ENCODE measurements at regions not wholly inside any gene's neighbourhood (a gene's known extent, or its start where the extent isn't known, plus 50 kb on each side); places are given as distances from the start of the nearest gene placed in this dataset.
"Not testable (repeated sequence)": the region's sequence is repeated elsewhere in the genome, so short reads cannot be mapped to it uniquely, and the experiment has no call there.

GRCh38 chr4:117135634-117136354, 50.4 kb upstream of the TRAM1L1 start:
- H3K36me3 ChIP-seq: no peaks in the 10 kb centered on the region
- TF ChIP-seq POLR2A (IDR thresholded peaks at IDR 0.05) (no peak), CTCF (IDR thresholded peaks at IDR 0.05) (no peak)
- no peaks in the 10 kb centered on the region for H3K4me1 ChIP-seq
- H3K9me3 ChIP-seq: no peaks in the 10 kb centered on the region
- intact Hi-C loops (cut with DNase I; ENCODE audit: low total_unique reads): no loop called here
- no peaks in the 10 kb centered on the region for H3K27me3 ChIP-seq
- no peak for DNase-seq
- no peak overlapping the region for H3K4me3 ChIP-seq
- no peak overlapping the region for H3K27ac ChIP-seq

- no peaks in the 10 kb centered on the region for H3K36me3 ChIP-seq
- no peak overlapping the region for H3K4me3 ChIP-seq
- intact Hi-C loops (cut with DNase I; ENCODE audit: low total_unique reads): no loop called here
- no peak for TF ChIP-seq CTCF (IDR thresholded peaks at IDR 0.05)
- TF ChIP-seq POLR2A (IDR thresholded peaks at IDR 0.05): no peak
- no peaks in the 10 kb centered on the region for H3K27me3 ChIP-seq
- H3K27ac ChIP-seq: no peak overlapping the region
- no peaks in the 10 kb centered on the region for H3K4me1 ChIP-seq
- DNase-seq: no peak
- H3K9me3 ChIP-seq: no peaks in the 10 kb centered on the region
Observed at GRCh38 chr4:117137145-117137544, 51.8 kb upstream of the TRAM1L1 start.

GRCh38 chr4:117138732-117139131, 53.4 kb upstream of the TRAM1L1 start:
- H3K36me3 ChIP-seq; H3K27ac ChIP-seq; H3K9me3 ChIP-seq; H3K27me3 ChIP-seq; DNase-seq; H3K4me1 ChIP-seq; H3K4me3 ChIP-seq; intact Hi-C loops (cut with DNase I; ENCODE audit: low total_unique reads): not testable (repeated sequence)

- no peak for TF ChIP-seq POLR2A (IDR thresholded peaks at IDR 0.05)
- no peak for TF ChIP-seq CTCF (IDR thresholded peaks at IDR 0.05)
- intact Hi-C loops (cut with DNase I; ENCODE audit: low total_unique reads): no loop called here
- Histone ChIP-seq H3K4me1 (no peaks in the 10 kb centered on the region), H3K27me3 (no peaks in the 10 kb centered on the region), H3K36me3 (no peaks in the 10 kb centered on the region), H3K9me3 (no peaks in the 10 kb centered on the region), H3K4me3 (no peak overlapping the region), H3K27ac (no peak overlapping the region)
- no peak for DNase-seq
Observed at GRCh38 chr4:117154251-117154650, 68.9 kb upstream of the TRAM1L1 start.

GRCh38 chr4:117156806-117157205, 71.4 kb upstream of the TRAM1L1 start:
- no peak overlapping the region for H3K4me3 ChIP-seq
- no peak for TF ChIP-seq POLR2A (IDR thresholded peaks at IDR 0.05)
- no peak for TF ChIP-seq CTCF (IDR thresholded peaks at IDR 0.05)
- DNase-seq: no peak
- intact Hi-C loops (cut with DNase I; ENCODE audit: low total_unique reads): no loop called here
- no peaks in the 10 kb centered on the region for H3K27me3 ChIP-seq
- H3K36me3 ChIP-seq: no peaks in the 10 kb centered on the region
- H3K4me1 ChIP-seq: no peaks in the 10 kb centered on the region
- no peaks in the 10 kb centered on the region for H3K9me3 ChIP-seq
- no peak overlapping the region for H3K27ac ChIP-seq

GRCh38 chr4:117157360-117157759, 72.0 kb upstream of the TRAM1L1 start:
- Histone ChIP-seq H3K4me3 (no peak overlapping the region), H3K4me1 (no peaks in the 10 kb centered on the region), H3K36me3 (no peaks in the 10 kb centered on the region), H3K9me3 (no peaks in the 10 kb centered on the region), H3K27me3 (no peaks in the 10 kb centered on the region), H3K27ac (no peak overlapping the region)
- TF ChIP-seq POLR2A (IDR thresholded peaks at IDR 0.05): no peak
- TF ChIP-seq CTCF (IDR thresholded peaks at IDR 0.05): no peak
- no peak for DNase-seq
- intact Hi-C loops (cut with DNase I; ENCODE audit: low total_unique reads): no loop called here
